ENCODE measurements at regions not wholly inside any gene's neighbourhood (a gene's known extent, or its start where the extent isn't known, plus 50 kb on each side); places are given as distances from the start of the nearest gene placed in this dataset.

DNA sequence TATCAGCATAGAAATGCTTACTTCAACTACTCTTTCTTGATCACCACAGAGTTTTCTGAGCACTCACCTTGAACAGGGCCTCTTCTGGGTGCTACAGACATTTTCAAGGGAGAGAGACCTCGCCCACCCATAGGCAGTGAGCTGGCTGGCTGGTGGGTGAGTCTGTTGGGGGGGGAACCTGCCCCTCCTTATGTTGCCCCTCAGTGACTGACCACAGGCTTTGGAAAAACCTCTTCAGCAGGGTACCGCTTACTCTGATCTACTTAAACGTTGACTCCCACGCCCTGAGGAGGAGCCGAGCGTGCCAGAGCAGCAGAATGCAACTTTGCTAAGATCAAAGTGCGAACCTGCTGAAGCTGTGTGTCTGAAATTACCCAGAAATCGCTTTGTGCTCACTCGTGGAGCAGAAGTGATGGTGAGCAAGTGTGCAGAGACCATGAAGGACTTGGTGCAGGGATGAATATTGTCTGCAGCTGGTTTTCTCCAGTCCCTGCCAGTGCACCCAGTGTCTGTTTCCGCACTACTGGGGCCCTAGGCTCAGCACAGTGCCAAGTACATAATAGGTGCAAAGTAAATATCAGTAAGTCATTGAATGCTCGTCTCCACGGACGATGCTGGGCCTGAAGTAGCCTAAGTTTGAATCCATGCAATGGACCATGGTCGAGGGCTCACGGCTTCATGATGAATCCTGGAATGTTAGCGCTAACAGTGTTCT, 158.7 kb upstream of the IRF2BP2 start:
- no peak overlapping the region for H2AFZ ChIP-seq (ENCODE audit: control insufficient read depth, low read length)
- H3K9ac ChIP-seq (ENCODE audit: control insufficient read depth, extremely low read depth, insufficient read depth, low read length): no peak overlapping the region
- no peak for FAIRE-seq
- H3K9me1 ChIP-seq (ENCODE audit: control insufficient read depth, extremely low read depth, insufficient read depth, low read length): no peaks in the 10 kb centered on the region
- no peaks in the 10 kb centered on the region for H3K9me3 ChIP-seq (ENCODE audit: control insufficient read depth, low read depth, low read length)
- no peak for DNase-seq (ENCODE audit: low read depth, low spot score)
- no peak overlapping the region for H3K27ac ChIP-seq (ENCODE audit: control insufficient read depth, insufficient read depth, low read length)
- H3K4me1 ChIP-seq (ENCODE audit: control insufficient read depth, extremely low read depth, insufficient read depth, low read length): peaks cover 16% of the 10 kb centered on the region
- H4K20me1 ChIP-seq (ENCODE audit: control insufficient read depth, extremely low read depth, insufficient read depth, low read length): no peaks in the 10 kb centered on the region
- TF ChIP-seq, protein P1, sequence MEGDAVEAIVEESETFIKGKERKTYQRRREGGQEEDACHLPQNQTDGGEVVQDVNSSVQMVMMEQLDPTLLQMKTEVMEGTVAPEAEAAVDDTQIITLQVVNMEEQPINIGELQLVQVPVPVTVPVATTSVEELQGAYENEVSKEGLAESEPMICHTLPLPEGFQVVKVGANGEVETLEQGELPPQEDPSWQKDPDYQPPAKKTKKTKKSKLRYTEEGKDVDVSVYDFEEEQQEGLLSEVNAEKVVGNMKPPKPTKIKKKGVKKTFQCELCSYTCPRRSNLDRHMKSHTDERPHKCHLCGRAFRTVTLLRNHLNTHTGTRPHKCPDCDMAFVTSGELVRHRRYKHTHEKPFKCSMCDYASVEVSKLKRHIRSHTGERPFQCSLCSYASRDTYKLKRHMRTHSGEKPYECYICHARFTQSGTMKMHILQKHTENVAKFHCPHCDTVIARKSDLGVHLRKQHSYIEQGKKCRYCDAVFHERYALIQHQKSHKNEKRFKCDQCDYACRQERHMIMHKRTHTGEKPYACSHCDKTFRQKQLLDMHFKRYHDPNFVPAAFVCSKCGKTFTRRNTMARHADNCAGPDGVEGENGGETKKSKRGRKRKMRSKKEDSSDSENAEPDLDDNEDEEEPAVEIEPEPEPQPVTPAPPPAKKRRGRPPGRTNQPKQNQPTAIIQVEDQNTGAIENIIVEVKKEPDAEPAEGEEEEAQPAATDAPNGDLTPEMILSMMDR (optimal IDR thresholded peaks at IDR 0.05 in 1 of 3, IDR thresholded peaks at IDR 0.05 in 1 of 3, conservative IDR thresholded peaks at IDR 0.05 in 1 of 3; ENCODE audit: extremely low read depth in 1 of 3, insufficient read depth in 2 of 3, low read length in 3 of 3): no peak
- no peak for TF ChIP-seq EZH2 (IDR thresholded peaks at IDR 0.05; ENCODE audit: low read length)
- no peaks in the 10 kb centered on the region for H3K36me3 ChIP-seq (ENCODE audit: control insufficient read depth in 2 of 2, extremely low read depth in 1 of 2, insufficient read depth in 2 of 2, low read length in 2 of 2)
- no peaks in the 10 kb centered on the region for H3K27me3 ChIP-seq (ENCODE audit: control insufficient read depth, extremely low read depth, insufficient read depth, low read length)
- no peak overlapping the region for H3K4me2 ChIP-seq (ENCODE audit: control insufficient read depth, extremely low read depth, insufficient read depth, low read depth, low read length)
- no peaks in the 10 kb centered on the region for H3K79me2 ChIP-seq (ENCODE audit: control insufficient read depth, insufficient read depth, low read length)
- dilution Hi-C loops (cut with MboI; ENCODE audit: extremely low pct_ligation_motif_present, low sequenced_read_pairs): no loop called here
- H3K4me3 ChIP-seq (ENCODE audit: control insufficient read depth in 2 of 3, extremely low read depth in 1 of 3, insufficient read depth in 2 of 3, low read depth in 1 of 3, low read length in 3 of 3): no peak overlapping the region

DNA sequence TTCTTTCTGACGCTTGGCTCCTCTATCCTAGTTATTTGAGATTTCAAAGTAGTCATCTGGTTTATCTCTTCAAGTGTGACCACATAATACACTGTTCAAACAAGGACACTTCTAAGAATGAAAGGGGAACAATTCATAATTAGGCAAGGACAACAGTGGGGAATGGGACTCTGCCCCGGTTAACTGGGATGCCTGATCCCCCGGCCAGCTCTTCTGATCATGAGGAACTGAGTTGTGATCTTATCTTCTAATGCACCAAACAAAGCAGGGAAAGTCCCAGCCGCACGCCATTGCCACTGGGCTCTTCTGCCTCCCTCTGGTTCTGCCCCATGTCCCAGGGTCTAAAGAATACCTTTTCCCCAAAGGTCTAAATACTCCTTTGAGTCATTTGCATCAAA, 158.2 kb upstream of the IRF2BP2 start:
- no peak overlapping the region for H3K27ac ChIP-seq (ENCODE audit: control insufficient read depth, insufficient read depth, low read length)
- no peak for DNase-seq (ENCODE audit: low read depth, low spot score)
- no peaks in the 10 kb centered on the region for H4K20me1 ChIP-seq (ENCODE audit: control insufficient read depth, extremely low read depth, insufficient read depth, low read length)

More for the DNA sequence above, 158.2 kb upstream of the IRF2BP2 start:
- Histone ChIP-seq H3K27me3 (ENCODE audit: control insufficient read depth, extremely low read depth, insufficient read depth, low read length) (no peaks in the 10 kb centered on the region), H3K9me1 (ENCODE audit: control insufficient read depth, extremely low read depth, insufficient read depth, low read length) (no peaks in the 10 kb centered on the region), H3K4me1 (ENCODE audit: control insufficient read depth, extremely low read depth, insufficient read depth, low read length) (peaks cover 16% of the 10 kb centered on the region), H3K79me2 (ENCODE audit: control insufficient read depth, insufficient read depth, low read length) (no peaks in the 10 kb centered on the region), H2AFZ (ENCODE audit: control insufficient read depth, low read length) (no peak overlapping the region), H3K9me3 (ENCODE audit: control insufficient read depth, low read depth, low read length) (no peaks in the 10 kb centered on the region), H3K9ac (ENCODE audit: control insufficient read depth, extremely low read depth, insufficient read depth, low read length) (no peak overlapping the region), H3K4me2 (ENCODE audit: control insufficient read depth, extremely low read depth, insufficient read depth, low read depth, low read length) (no peak overlapping the region), H3K4me3 (ENCODE audit: control insufficient read depth in 2 of 3, extremely low read depth in 1 of 3, insufficient read depth in 2 of 3, low read depth in 1 of 3, low read length in 3 of 3) (no peak overlapping the region), H3K36me3 (ENCODE audit: control insufficient read depth in 2 of 2, extremely low read depth in 1 of 2, insufficient read depth in 2 of 2, low read length in 2 of 2) (no peaks in the 10 kb centered on the region)
- no peak for TF ChIP-seq EZH2 (IDR thresholded peaks at IDR 0.05; ENCODE audit: low read length)
- TF ChIP-seq, protein P1 (optimal IDR thresholded peaks at IDR 0.05 in 1 of 3, IDR thresholded peaks at IDR 0.05 in 1 of 3, conservative IDR thresholded peaks at IDR 0.05 in 1 of 3; ENCODE audit: extremely low read depth in 1 of 3, insufficient read depth in 2 of 3, low read length in 3 of 3): no peak
- dilution Hi-C loops (cut with MboI; ENCODE audit: extremely low pct_ligation_motif_present, low sequenced_read_pairs): no loop called here
- FAIRE-seq: no peak
